RPMI8226 (cell line): ENCODE measurements at regions not wholly inside any gene's neighbourhood (a gene's known extent, or its start where the extent isn't known, plus 50 kb on each side); places are given as distances from the start of the nearest gene placed in this dataset.
"Not testable (repeated sequence)": the region's sequence is repeated elsewhere in the genome, so short reads cannot be mapped to it uniquely, and the experiment has no call there.

Experiments
- DNase-seq: peaks from one replicate; pipeline ENCODE4 v3.0.0-alpha.2; 2015

DNA sequence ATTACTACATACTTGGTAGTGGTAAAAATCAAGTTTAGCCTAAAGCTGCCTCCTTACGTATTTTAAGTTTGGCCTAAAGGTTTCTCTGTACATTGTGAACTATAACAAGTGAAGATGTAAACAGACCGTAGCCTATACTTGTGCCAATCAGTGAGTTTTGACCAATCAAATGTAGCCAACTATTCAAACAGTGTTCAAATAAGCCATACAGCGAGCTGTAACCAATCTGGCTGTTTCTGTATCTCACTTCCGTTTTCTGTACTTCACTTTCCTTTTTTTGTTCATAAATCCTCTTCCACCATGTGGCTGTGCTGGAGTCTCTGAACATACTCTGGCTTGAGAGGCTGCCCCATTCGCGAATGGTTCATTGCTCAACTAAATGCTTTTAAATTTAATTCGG, 2504.6 kb downstream of the PCDH9 start:
- DNase-seq, result no peak

DNA sequence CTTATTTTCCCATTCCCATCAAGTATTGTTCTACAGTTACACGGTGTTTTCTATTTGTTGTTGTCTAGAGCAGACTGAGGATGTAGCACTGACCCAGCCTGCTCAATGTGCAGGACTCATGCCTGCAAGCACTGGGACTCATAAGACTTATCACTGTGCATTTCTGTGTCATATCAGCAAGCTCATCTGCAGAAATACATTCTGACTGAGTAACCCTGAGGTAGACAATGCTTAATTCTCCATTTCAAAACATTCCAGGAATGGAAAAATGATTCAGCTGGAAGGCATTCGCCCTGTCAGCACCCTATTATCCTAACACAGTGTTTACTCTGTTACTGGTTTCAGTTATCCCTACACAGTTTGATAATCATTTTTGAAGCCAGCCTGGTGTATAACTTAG, 2506.4 kb downstream of the PCDH9 start:
- no peak for DNase-seq

DNA sequence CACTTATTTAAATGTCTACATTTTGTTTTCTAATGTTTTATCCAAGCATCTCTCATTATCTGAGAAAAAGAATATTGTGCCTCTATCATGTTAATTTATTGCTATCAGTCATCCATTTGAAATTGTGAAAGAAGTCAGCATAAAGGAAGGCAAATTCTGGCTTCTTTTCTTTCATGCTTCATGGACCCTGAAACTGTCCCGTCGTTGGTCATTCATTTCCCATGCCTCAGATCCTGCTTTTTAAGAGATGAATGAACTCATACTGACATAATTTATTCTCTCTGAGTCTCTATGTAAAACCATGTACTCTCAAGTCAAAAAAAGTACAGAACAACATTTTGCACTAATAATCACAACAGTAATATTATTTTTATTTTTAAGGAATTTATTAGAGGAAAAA, 2512.0 kb downstream of the PCDH9 start:
- no peak for DNase-seq

DNA sequence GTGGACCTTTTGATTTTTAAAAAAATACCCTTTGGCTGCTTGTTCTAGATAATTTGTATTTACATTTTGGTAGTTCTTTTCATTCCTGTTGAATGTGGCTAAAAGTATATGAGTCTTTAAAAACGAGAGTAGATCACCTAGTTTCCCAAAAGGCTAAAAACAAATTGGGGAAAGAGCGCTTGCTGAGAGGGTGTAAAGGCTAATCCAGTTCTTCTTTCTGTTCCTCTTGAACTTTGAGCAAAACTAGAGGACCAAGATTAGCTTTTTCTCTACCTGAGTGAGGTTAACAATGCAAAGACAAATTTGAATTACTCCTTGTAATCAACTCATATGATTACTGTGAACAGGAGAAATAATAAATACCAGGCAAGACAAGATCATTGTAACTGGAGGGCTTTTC, 2513.2 kb downstream of the PCDH9 start:
- no peak for DNase-seq

DNA sequence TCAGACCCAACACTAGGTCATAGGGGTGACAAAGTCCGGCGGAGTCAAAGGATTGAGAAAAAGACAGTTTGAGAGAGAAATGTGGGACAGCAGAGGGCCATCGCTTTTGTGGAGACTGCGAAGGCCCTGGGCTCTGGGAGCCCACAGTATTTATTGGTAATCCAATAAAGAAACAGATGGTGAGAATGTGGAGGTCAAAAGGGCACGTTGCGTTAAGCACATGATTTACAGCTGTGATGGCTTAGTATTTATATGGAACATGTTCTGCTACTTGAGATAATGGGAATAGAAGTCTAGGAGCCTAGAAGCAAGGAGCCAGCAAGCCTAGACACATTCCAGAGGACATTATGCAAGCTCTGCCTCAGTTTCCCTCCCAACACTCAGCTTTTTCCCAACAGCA, 2521.1 kb downstream of the PCDH9 start:
- no peak for DNase-seq

DNA sequence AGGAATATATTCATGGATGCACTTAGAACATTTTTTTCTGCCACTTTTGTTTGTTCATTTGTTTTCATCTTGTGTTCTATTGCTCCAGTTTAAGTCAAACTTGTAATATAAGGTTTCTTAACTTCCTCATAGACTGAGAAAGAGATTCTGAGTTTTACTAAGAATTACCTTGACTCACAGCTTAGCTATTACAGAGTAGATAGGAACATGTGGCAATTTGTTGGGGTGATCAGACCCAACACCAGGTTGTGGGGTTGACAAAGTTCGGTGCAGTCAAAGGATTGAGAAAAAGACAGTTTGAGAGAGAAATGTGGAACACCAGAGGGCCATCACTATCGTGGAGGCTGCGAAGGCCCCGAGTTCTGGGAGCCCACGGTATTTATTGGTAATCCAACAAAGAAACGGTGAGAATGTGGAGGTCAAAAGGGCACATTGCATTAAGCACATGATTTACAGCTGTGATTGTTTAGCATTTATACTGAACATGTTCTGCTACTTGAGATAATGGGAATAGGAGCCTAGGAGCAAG, 2526.0 kb downstream of the PCDH9 start:
- DNase-seq, result no peak

DNA sequence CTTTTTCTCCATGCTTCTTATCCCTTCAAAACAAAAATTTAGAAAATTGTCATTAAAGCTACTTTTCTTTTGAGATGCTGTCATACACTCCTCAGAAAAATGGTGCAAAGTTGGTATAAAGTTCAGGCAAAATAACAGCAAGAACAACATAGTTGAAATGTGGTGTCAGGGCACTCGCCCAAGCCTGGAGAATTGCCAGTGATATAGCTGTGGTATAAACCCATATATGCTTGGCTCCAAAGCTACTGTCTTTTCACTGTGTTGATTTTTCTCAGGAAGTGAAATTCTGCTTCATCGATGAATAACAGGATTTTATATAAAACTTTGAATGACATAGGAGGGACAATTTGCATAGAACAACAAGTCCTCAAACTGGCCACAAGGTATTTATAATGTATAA, 2532.9 kb downstream of the PCDH9 start:
- DNase-seq, result no peak

DNA sequence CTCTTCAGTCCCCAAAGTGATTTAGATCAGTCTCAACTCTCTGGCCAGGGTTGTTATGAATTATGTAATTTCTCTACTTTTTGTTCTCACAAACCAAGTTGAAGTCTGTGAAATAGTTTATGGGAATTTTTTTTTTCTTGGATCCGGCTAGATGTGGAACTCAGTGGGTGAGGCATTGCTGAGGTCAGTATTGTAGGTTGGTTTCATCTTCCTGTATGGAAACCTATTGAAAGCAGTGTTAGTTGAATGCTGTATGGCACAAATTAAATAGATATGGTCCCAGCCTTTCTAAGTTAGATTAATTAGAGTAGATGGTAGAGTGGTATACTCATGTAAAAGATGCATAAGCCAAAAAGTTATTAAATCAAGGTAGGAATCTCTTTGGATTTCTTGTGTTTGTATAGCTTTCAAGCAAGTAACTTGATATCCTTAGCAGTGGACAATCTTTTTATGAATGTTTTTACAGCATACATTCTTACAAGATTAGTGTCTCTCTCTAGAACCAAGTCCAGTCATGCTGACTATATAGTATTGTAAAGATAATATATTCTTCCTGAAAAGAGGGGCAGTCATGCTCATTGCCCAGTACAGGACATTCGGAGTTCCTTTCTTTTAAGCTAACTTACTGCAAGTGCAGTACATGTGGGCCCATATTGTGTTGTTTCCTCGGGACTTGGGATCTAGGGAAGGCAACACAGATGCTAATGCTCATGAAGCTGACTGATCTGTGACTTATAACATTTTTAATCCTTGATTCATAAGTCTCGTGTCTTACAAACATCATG, 2541.1 kb downstream of the PCDH9 start:
- DNase-seq, result no peak

DNA sequence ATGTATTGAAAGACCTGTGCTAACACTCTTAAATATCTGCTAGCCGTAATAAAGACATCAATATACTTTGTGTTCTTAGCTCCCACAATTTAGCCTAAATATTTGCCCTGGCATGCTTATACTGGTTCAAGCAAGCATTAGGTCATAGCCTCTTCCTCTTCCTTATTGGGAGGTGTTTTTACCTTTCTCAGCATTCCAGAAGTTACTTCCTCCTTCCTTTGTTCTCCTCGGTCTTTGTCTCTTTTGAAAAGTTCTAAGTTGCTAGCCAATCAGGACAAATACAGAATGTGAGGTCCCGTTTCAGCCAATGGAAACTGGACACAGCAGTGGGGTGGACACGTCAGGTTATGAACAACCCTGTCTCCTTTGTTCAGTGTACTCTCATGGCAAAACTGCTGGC, 2543.6 kb downstream of the PCDH9 start:
- not testable (repeated sequence) for DNase-seq

DNA sequence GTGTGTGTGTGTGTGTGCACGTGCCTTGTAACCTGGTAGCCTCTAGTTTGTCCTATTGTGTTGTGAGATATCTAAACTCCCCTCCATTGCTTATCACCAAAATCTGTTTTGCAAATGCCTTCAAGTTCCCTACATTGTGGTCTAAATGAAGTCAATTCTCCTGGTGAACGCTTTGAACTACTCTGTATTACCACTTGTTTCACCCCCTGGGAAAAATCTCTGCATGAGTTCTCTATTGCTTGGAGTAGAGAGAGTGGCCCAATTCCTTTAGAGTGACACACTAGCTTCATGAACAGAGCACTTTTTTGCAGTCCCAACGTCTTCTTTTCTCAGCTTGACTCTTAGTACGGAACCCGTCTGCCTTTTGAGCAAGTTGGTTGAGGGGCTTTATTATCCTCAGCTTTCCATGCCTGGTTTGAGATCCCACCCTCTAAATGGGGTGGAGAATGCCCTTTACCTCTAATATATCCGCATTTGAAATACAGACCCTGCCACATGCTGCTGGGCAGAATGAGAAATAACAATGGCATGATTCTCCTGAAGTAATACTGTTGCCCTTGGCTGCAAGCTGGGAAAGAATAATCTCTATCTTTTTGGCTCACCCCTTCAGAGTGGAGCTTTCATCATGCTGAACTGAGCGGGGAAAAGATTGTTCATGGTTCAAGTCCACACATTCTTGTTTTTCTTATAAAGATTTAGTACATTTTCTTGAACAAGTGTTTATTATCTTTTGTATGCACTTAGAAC, 2545.3 kb downstream of the PCDH9 start:
- no peak for DNase-seq

DNA sequence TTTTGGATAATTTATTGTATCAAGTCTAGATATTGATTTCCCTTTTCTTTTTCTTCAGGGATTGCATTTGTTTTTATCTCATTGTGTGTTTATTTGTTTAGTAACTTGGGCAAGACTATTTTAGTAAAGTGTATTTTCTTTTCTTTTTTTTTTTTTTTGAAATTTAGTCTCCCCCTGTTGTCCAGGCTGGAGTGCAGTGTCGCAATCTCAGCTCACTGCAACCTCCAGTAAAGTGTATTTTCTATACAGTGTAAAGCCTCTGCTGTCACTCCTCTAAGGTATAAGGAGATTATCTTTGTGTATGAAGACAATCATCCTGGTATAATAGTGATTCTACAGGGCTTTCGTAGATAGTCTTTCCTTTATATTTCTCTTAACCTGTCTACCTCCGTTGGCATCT, 2546.0 kb downstream of the PCDH9 start:
- DNase-seq, result no peak

DNA sequence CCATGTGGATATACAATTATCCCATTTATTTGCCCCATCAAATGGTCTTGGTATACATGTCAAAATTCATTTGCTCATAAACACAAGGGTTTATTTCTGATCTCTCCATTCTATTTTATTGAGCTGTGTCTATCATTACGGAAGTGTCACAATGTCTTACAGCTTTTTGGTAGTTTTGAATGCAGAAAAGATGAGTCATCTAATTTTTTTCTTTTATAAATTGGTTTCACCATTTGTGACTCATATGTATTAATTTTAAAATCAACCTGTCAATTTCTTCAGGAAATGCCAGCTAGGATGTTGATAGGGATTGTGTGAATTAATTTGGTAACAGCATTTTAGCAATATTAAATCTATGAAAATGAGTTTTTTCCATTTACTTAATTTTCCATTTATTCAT, 2549.4 kb downstream of the PCDH9 start:
- no peak for DNase-seq

DNA sequence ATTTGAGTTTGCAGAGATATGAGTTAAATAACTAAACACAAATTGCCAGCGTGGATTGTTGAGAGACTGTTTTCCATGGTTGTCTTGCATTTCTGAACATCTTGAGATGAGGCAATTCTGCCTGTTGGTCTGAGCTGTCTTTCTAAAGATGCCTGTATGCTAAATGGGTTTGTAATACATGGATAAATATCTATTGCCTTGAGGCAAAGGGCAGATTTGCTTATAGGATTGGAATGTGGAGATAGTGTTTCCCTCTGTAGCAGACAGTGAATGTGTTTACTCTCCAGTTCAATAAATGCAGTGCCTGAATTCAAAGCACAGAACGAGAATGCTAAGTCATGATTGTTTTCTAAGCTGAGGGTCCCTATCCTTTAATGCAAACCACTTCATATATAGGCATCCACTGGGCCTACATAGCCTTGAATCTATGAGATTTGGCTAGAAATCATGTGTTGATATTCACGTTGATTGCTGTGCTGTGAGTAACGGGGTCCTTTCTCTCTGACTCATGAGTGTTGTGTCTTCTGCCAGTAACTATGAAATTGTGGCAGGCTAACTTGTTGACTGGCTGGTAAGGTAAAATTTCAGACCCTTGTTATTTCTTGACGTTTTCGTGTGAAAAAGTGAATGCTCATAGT, 2554.8 kb downstream of the PCDH9 start:
- DNase-seq, result no peak

DNA sequence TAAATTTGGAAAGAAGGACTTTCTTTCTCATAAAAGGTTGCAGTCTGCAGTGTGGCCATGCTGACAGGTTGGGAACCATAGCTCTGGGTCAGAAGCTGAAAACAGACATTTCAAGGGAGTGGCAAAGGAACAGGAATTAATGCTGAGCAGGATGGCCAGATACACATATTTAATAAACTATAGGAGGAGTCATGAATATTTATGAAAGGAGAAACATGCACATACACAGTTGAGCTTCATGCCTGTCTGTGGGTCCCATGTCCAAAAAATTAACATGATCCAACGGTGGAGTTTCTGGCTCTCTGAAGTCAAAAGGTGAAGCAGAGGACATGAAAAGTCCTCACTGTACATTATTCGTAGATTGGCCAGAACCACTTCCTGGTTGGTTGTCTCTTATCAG, 2556.0 kb downstream of the PCDH9 start:
- DNase-seq, result no peak

DNA sequence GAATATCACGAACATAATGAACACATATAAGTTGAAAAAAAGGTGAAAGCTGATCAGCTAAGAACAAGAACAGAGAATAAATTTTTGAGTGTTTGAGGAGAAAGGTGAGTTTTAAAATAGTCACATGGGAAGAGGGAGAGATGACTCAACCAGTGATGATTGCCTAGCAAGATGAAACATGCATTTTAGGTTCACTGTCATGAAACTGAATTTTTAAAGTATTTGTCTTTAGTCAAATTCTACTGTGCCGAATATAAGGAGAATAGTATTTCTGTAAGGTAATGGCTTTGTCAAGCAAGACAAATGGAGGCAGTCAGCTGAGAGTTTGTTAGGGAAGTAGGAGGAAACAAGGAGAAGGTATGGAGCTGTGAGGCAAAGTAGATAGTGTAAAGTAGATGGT, 2557.4 kb downstream of the PCDH9 start:
- no peak for DNase-seq

DNA sequence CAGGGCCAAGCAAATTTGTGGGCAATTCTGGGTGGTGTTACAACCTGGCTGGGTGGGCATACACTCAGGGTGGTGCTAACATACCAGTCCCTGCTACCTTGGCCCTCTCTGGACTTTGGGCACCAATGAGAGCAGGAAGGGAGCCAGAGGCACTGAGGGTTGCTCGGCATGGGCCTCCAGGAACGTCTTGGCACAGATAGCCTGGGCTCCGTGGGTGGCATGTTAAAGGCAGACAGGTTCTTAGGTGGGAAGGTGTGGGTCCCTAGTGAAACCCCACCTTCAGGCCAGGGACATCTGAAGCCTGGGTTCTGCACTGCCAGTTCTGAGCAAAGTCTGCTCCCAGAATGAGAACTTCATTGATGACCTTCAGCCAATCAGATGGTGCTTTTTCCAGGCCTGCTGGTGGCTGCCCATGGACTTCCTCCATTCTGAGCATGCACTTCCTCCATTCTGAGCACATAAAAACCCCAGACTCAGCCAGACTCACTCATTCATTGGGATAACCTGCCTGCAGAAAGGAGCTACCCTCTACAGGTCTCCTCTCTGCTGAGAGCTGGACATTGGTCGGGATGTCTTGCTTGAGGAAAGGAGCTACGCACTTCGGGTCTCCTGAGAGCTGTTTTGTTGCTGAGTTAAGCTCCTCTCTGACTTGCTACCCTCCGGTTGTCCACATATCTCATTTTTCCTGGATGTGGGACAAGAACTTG, 2567.1 kb downstream of the PCDH9 start:
- DNase-seq, result no peak

DNA sequence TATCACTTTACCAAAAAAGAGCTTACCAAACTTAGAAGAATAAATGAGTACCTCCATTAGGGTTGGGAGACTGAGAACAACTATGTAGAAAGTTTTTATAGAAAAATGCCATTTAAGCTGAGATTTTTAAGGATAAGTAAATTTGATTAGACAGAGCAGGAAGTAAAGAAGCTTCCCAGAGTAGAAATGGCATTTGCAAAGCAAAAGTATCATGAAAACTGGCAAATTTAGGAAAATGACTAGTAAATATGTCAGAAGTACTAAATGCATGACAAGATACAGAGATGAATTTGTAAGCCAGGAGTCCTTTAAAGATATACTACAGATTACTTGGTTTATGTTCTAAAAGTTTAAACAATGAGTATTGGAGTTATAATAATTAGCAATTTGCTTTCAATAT, 2581.8 kb downstream of the PCDH9 start:
- DNase-seq, result no peak

DNA sequence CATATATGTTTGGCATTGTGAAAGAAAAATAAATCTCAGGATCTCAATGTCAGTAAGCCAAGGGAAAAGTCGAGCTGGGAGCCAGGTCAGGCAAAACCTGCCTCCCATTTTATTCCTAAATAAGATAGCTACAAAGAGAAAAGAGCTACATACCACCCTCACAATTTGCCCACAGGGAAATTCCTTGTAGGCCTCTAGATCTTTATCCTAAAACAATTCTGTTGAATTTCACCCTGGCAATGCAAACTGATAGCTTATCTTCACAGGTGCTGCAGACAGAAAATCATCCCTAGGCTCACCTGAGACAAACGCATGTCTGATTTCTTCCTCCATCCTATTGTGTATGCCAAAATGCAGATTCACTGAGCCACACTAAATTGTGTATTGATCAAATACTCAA, 2587.1 kb downstream of the PCDH9 start:
- no peak for DNase-seq

DNA sequence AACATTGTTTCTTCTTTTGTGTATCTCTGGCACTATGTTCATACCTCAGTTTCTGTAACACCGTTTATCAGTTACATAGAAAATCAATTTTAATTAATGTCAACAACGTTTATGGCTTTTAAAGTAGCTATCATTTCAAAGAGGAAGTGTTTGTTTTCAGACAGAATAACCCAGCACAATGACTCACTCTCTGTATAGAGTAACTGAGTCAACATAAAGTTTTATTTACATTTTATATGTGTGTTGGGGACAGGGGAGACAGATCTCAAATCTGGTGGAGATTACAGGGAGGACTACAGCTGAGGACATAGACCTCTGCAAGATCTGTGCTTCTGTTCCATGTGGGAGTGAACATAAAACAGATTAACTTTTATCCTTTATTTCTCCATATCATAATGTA, 2590.1 kb downstream of the PCDH9 start:
- DNase-seq, result no peak

DNA sequence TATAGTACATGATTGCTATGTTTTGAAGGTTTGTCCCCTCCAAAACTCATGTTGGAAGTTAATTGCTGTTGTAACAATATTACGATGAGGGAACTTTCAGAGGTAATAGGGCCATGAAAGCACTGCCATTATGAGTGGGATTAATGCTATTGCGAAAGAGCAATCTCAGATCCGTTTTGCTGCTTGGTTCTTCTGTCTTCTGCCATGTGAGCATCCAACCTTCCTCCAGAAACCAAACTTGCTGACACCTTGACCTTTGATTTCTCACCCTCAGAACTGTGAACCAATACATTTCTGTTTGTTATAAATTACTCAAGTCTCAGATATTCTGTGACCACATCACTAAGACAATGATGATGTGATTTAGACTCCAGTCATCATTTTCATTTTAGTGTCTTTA, 2590.9 kb downstream of the PCDH9 start:
- no peak for DNase-seq

DNA sequence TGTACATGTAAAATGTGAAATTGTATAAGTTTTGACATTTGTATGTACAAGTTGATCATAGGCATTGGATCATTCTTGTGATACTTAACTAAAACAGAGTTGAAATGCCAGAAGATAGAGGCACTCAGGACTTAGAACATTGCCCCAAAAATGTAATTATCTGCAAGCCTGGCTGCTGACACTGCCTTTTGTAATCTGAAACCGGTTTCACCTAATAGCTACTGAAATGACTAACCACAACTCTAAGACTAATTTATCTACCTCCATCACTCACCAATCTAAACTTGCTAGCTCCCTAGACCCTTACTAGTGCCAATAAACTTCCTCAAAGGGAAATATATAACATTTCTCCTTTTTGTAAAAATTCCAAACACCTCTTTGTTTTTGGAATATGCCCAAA, 2596.2 kb downstream of the PCDH9 start:
- DNase-seq, result no peak

DNA sequence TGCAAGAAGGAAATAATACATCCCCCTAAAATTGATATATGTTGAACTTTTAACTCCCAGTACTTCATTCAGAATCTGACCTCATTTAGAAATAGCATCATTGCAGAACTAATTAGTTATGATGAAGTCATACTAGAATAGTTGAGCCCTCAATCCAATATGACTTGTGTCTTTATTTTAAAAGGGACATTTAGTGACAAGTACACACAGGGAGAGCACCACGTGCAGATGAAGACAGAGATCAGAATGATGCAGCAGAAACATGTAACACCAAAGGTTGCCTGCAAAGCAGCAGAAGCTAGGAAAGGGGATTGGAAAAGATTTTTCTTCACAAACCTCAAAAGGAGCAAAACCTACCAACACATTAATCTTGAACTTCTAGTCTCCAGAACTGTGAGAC, 2602.5 kb downstream of the PCDH9 start:
- DNase-seq, result no peak

DNA sequence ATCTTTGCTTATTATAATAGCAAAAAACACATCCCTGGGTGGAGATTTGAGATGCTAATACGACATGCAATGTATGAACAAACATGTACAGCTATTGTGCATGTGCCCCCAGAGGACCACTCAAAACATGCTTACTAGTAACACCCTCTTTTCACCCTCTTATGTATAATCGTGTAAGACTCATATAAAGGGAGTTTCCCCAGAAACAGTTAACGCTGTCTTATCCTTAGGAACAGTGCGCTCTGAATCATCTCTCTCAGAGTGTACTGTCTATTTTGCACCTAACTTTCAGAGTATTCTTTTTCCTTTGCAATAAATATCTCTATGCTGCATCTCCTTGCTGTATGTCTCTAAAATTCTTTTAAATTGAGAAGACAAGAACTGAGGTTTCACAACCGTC, 2604.0 kb downstream of the PCDH9 start:
- no peak for DNase-seq
